RCC 7860 (cell line): ENCODE measurements at regions not wholly inside any gene's neighbourhood (a gene's known extent, or its start where the extent isn't known, plus 50 kb on each side); places are given as distances from the start of the nearest gene placed in this dataset.
"Not testable (repeated sequence)": the region's sequence is repeated elsewhere in the genome, so short reads cannot be mapped to it uniquely, and the experiment has no call there.

Source experiments
- DNase-seq: peaks from one replicate; pipeline ENCODE4 v3.0.0-alpha.2; 2015; ENCODE audit warnings: low spot score
- FAIRE-seq: peaks from 2 replicates; lab custom pipeline; 2012; peaks lifted over from hg19 to GRCh38; lab: Jason Lieb, UNC

- DNase-seq (no peak), FAIRE-seq (no peak)
These were observed 481.5 kb upstream of the ANO5 start for GRCh38 chr11:21711341-21711740.

- FAIRE-seq (no peak), DNase-seq (no peak)
These were observed 469.2 kb upstream of the ANO5 start for GRCh38 chr11:21723678-21724077.

DNA sequence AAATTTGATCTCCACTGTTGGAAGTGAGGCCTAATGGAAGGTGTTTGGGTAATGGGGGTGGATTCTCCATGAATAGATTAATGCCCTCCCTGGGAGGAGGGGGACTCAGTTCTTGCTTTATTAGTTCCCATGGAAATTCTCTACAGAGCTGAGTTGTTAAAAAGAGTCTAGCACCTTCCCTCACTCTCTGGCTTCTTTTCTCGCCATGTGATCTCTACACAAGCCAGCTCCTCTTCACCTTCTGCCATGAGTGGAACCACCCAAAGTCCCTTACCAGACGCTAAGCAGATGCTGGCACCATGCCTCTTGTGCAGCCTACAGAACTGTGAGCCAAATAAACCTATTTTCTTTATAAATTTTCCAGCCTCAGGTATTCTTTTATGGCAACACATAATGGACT is 465.8 kb upstream of the ANO5 start:
- FAIRE-seq (no peak), DNase-seq (no peak)

- DNase-seq (no peak), FAIRE-seq (no peak)
These were observed 456.5 kb upstream of the ANO5 start for GRCh38 chr11:21736404-21736803.

DNA sequence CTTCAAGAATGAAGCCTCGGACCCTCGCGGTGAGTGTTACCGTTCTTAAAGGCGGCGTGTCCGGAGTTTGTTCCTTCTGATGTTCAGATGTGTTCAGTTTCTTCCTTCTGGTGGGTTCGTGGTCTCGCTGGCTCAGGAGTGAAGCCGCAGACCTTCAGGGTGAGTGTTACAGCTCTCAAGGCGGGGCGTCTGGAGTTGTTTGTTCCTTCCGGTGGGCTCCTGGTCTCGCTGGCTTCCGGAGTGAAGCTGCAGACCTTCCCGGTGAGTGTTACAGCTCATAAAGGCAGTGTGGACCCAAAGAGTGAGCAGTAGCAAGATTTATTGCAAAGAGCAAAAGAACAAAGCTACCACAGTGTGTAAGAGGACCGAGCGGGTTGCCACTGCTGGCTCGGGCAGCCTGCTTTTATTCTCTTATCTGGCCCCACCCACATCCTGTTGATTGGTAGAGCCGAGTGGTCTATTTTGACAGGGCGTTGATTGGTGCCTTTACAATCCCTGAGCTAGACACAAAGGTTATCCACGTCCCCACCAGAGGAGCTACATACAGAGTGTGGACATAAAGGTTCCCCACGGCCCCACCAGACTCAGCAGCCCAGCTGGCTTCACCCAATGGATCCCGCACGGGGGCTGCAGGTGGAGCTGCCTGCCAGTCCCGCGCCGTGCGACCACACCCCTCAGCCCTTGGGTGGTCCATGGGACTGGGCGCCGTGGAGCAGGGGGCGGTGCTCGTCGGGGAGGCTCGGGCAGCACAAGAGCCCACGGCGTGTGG is 440.2 kb upstream of the ANO5 start:
- FAIRE-seq, DNase-seq: not testable (repeated sequence)

- not testable (repeated sequence) for DNase-seq, FAIRE-seq
These were observed 439.6 kb upstream of the ANO5 start for GRCh38 chr11:21753244-21753767.

- FAIRE-seq (no peak), DNase-seq (no peak)
These were observed 431.9 kb upstream of the ANO5 start for GRCh38 chr11:21761000-21761399.

DNA sequence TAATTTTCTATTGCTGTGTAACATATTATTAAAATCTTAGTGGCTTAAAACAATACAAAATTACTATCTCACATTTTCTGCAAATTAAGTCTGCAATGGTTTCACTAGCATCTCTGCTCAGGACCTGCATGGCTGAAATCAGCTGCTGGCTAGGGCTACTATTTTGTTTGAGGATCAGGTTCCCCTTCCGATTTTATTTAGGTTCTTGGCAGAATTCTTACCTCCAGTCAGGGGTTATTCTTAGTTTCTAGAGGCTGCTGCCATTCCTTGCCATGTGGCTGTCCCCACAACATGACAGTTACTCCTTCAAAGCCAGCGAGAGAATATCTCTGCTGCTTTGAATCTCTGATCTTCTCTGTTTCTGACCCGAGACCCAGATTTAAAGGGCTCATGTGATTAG is 424.5 kb upstream of the ANO5 start:
- DNase-seq (no peak), FAIRE-seq (no peak)

- no peak for FAIRE-seq
- DNase-seq: no peak
These were observed 423.7 kb upstream of the ANO5 start for GRCh38 chr11:21769188-21769587.

GRCh38 chr11:21771097-21771496 is 421.8 kb upstream of the ANO5 start:
- DNase-seq: no peak
- FAIRE-seq: no peak

GRCh38 chr11:21774212-21774611 is 418.7 kb upstream of the ANO5 start:
- FAIRE-seq (no peak), DNase-seq (no peak)

- FAIRE-seq (no peak), DNase-seq (no peak)
These were observed 417.0 kb upstream of the ANO5 start for GRCh38 chr11:21775911-21776310.

DNA sequence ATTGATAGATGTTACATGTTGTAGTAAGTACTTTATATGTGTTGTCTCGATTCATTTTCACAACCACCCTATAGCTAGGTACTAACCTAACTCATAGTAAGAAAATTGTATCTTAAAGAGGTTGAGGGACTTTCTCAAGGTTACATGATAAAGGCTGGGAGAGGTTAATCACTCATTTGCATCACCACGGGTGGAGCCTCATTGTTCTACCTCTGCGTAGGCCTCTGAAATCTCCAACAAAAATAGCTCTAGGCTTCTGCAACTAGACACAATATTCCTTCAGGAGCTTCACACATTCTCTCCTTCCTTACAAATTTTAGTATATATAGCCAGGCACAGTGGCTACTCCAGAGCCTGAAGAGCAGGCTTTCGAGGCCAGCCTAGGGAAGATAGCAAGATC is 408.9 kb upstream of the ANO5 start:
- DNase-seq (no peak), FAIRE-seq (no peak)

DNA sequence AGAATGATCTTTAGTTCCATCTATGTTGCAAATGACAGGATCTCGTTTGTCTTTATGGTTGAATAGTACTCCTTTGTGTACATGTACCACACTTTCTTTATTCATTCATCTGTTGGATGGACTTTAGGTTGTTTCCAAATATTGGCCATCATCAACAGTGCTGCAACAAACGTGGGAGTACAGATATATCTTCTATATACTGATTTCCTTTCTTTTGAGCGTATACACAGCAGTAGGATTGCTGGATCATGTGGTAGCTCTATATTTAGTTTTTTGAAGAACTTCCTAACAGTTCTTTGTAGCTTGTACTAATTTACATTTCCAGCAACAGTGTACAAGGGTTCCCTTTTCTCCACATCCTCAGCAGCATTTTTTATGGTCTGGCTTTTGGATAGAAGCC is 407.5 kb upstream of the ANO5 start:
- FAIRE-seq (no peak), DNase-seq (no peak)

- no peak for DNase-seq
- no peak for FAIRE-seq
These were observed 398.6 kb upstream of the ANO5 start for GRCh38 chr11:21794306-21794705.

GRCh38 chr11:21798216-21798615 is 394.7 kb upstream of the ANO5 start:
- no peak for FAIRE-seq
- no peak for DNase-seq

DNA sequence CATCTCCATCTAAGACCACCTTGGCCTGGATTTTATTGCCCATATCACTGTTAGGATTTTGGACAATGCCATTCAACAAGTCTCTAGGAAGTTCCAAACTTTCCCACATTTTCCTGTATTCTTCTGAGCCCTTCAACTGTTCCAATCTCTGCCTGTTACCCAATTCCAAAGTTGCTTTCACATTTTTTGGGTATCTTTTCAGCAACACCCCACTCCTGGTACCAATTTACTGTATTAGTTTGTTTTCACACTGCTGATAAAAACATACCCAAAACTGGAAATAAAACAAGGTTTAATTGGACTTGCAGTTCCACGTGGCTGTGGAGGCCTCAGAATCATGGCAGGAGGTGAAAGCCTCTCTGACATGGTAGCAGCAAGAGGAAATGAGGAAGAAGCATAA is 388.4 kb upstream of the ANO5 start:
- FAIRE-seq, DNase-seq: not testable (repeated sequence)

- no peak for FAIRE-seq
- DNase-seq: no peak
These were observed 386.4 kb upstream of the ANO5 start for GRCh38 chr11:21806508-21806907.

DNA sequence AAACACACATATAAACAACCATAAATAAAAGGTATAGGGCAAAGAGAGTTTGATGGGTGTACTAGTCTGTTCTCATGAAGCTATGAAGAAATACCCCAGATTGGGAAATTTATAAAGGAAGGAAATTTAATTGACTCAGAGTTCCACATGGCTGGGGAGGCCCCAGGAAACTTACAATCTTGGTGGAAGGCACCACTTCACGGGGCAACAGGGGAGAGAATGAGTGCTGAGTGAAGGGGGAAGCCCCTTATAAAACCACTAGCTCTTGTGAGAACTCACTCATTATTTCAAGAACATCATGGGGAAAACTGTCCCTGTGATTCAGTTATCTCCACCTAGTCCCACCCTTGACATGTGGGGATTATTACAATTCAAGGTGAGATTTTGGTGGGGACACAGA is 385.9 kb upstream of the ANO5 start:
- FAIRE-seq (no peak), DNase-seq (no peak)

- FAIRE-seq: no peak
These were observed 385.5 kb upstream of the ANO5 start for GRCh38 chr11:21807350-21807749.

DNA sequence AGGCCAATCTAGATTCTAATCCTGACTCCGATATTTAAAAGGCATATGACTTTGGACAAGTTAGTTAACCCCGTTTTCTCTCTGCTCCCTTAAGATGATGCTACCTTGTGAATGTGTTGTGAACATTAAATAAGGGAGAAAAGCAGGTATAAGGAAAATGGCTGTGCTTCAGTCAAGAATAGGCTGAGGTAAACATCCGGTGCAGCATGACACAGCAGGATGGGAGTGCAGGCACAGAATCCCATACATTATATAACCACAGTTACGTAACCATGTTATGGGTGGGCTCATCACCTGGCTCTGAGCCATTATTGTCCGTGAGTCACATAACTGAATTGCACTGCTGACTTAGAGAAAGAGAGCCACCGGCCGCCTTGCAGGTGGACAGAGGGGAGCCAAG is 382.2 kb upstream of the ANO5 start:
- FAIRE-seq: no peak
- DNase-seq: no peak

More at GRCh38 chr11:21807350-21807749, 385.5 kb upstream of the ANO5 start:
- DNase-seq: no peak

GRCh38 chr11:21811572-21811971 is 381.3 kb upstream of the ANO5 start:
- FAIRE-seq: no peak
- no peak for DNase-seq

GRCh38 chr11:21814169-21814568 is 378.7 kb upstream of the ANO5 start:
- FAIRE-seq: no peak
- no peak for DNase-seq
